AML-193 (cell line): ENCODE measurements at regions not wholly inside any gene's neighbourhood (a gene's known extent, or its start where the extent isn't known, plus 50 kb on each side); places are given as distances from the start of the nearest gene placed in this dataset.
"Not testable (repeated sequence)": the region's sequence is repeated elsewhere in the genome, so short reads cannot be mapped to it uniquely, and the experiment has no call there.

Source experiments
- DNase-seq, 2 experiments: peaks; one replicate each; lab custom pipeline; 2025; lab: John Stamatoyannopoulos, UW

- DNase-seq, result not testable (repeated sequence)
Observed at GRCh38 chr6:91190041-91190440, 603.2 kb upstream of the MAP3K7 start.

- no peak for DNase-seq
Observed at GRCh38 chr6:91185072-91185471, 598.2 kb upstream of the MAP3K7 start.

- DNase-seq, result no peak
Observed at GRCh38 chr6:91181416-91181815, 594.5 kb upstream of the MAP3K7 start.

GRCh38 chr6:91173651-91174050, 586.8 kb upstream of the MAP3K7 start:
- no peak for DNase-seq

- no peak for DNase-seq
Observed at GRCh38 chr6:91173186-91173585, 586.3 kb upstream of the MAP3K7 start.

GRCh38 chr6:91171754-91172462, 585.0 kb upstream of the MAP3K7 start:
- DNase-seq, result no peak

GRCh38 chr6:91167846-91168245, 581.0 kb upstream of the MAP3K7 start:
- no peak for DNase-seq

- DNase-seq, result no peak
Observed at GRCh38 chr6:91166271-91167046, 579.6 kb upstream of the MAP3K7 start.

GRCh38 chr6:91164105-91164504, 577.2 kb upstream of the MAP3K7 start:
- no peak for DNase-seq

- no peak for DNase-seq
Observed at GRCh38 chr6:91161246-91161645, 574.4 kb upstream of the MAP3K7 start.

- no peak for DNase-seq
Observed at GRCh38 chr6:91155129-91155785, 568.4 kb upstream of the MAP3K7 start.

GRCh38 chr6:91152824-91153223, 566.0 kb upstream of the MAP3K7 start:
- DNase-seq, result no peak

- no peak for DNase-seq
Observed at GRCh38 chr6:91149956-91150705, 563.3 kb upstream of the MAP3K7 start.

GRCh38 chr6:91149246-91149955, 562.5 kb upstream of the MAP3K7 start:
- DNase-seq, result no peak

- DNase-seq, result no peak
Observed at GRCh38 chr6:91144126-91144525, 557.3 kb upstream of the MAP3K7 start.

GRCh38 chr6:91142154-91142553, 555.3 kb upstream of the MAP3K7 start:
- no peak for DNase-seq

- DNase-seq, result no peak
Observed at GRCh38 chr6:91141346-91141745, 554.5 kb upstream of the MAP3K7 start.

- no peak for DNase-seq
Observed at GRCh38 chr6:91140449-91140848, 553.6 kb upstream of the MAP3K7 start.

- DNase-seq, result no peak
Observed at GRCh38 chr6:91137286-91137685, 550.4 kb upstream of the MAP3K7 start.

GRCh38 chr6:91135406-91136103, 548.7 kb upstream of the MAP3K7 start:
- DNase-seq, result no peak

- no peak for DNase-seq
Observed at GRCh38 chr6:91132461-91132860, 545.6 kb upstream of the MAP3K7 start.
